Hematopoietic multipotent progenitor cell treated with erythropoietin and hydrocortisone succinate and interleukin-3 and kit ligand, for 8 days (in vitro differentiated cells): ENCODE measurements at regions not wholly inside any gene's neighbourhood (a gene's known extent, or its start where the extent isn't known, plus 50 kb on each side); places are given as distances from the start of the nearest gene placed in this dataset.

Source experiments
- DNase-seq: peaks from one replicate; pipeline ENCODE4 v3.0.0-alpha.2; 2015

- no peak for DNase-seq
Measured at GRCh38 chr7:81648716-81649115, 121.1 kb downstream of the HGF start.

- no peak for DNase-seq
Measured at GRCh38 chr7:81645435-81645834, 124.4 kb downstream of the HGF start.

- DNase-seq, result no peak
Measured at GRCh38 chr7:81641873-81642272, 128.0 kb downstream of the HGF start.

- DNase-seq, result no peak
Measured at GRCh38 chr7:81638198-81638597, 131.6 kb downstream of the HGF start.

GRCh38 chr7:81637534-81637933 lies 132.3 kb downstream of the HGF start:
- DNase-seq, result no peak

GRCh38 chr7:81632418-81632817 lies 137.4 kb downstream of the HGF start:
- DNase-seq, result no peak

- no peak for DNase-seq
Measured at GRCh38 chr7:81630600-81630999, 139.2 kb downstream of the HGF start.

- DNase-seq, result no peak
Measured at GRCh38 chr7:81629702-81630101, 140.1 kb downstream of the HGF start.

GRCh38 chr7:81628951-81629350 lies 140.9 kb downstream of the HGF start:
- no peak for DNase-seq

GRCh38 chr7:81627536-81628287 lies 142.1 kb downstream of the HGF start:
- no peak for DNase-seq

GRCh38 chr7:81626008-81626407 lies 143.8 kb downstream of the HGF start:
- DNase-seq, result no peak

- no peak for DNase-seq
Measured at GRCh38 chr7:81624650-81625631, 144.9 kb downstream of the HGF start.

- no peak for DNase-seq
Measured at GRCh38 chr7:81624021-81624592, 145.7 kb downstream of the HGF start.

- no peak for DNase-seq
Measured at GRCh38 chr7:81623251-81623855, 146.5 kb downstream of the HGF start.

GRCh38 chr7:81621893-81622292 lies 148.0 kb downstream of the HGF start:
- no peak for DNase-seq

- no peak for DNase-seq
Measured at GRCh38 chr7:81618396-81619014, 151.3 kb downstream of the HGF start.

GRCh38 chr7:81616951-81617350 lies 152.9 kb downstream of the HGF start:
- DNase-seq, result no peak

- DNase-seq, result no peak
Measured at GRCh38 chr7:81611805-81612204, 158.0 kb downstream of the HGF start.

- no peak for DNase-seq
Measured at GRCh38 chr7:81611040-81611439, 158.8 kb downstream of the HGF start.

- DNase-seq, result no peak
Measured at GRCh38 chr7:81608748-81609382, 161.0 kb downstream of the HGF start.

- no peak for DNase-seq
Measured at GRCh38 chr7:81607987-81608386, 161.9 kb downstream of the HGF start.
